Vagina (tissue), 2 donors: ENCODE measurements at regions not wholly inside any gene's neighbourhood (a gene's known extent, or its start where the extent isn't known, plus 50 kb on each side); places are given as distances from the start of the nearest gene placed in this dataset.

ENCODE experiments used
- CTCF ChIP-seq, 3 experiments: fragments of 450-650 bp in 2 of 3; fragments of 200-600 bp in 1 of 3; sonication (generic) in 1 of 3; IDR thresholded peaks; one replicate each; pipeline ENCODE4 v1.5.1; 2017 to 2019; ENCODE audit warnings: antibody characterized with exemption in 3 of 3, mild to moderate bottlenecking in 2 of 3, moderate library complexity in 2 of 3
- POLR2A ChIP-seq, 2 donors: fragments of 450-650 bp; IDR thresholded peaks; one replicate each; pipeline ENCODE4 v1.6.1; 2017; ENCODE audit warnings: antibody characterized with exemption in 2 of 2, mild to moderate bottlenecking in 2 of 2, moderate library complexity in 2 of 2

GRCh38 chr3:45311953-45312801, 76.2 kb upstream of the LARS2 start:
- TF ChIP-seq CTCF (IDR thresholded peaks at IDR 0.05) (no peak), POLR2A (IDR thresholded peaks at IDR 0.05) (no peak)
